ENCODE measurements at regions not wholly inside any gene's neighbourhood (a gene's known extent, or its start where the extent isn't known, plus 50 kb on each side); places are given as distances from the start of the nearest gene placed in this dataset.

DNA sequence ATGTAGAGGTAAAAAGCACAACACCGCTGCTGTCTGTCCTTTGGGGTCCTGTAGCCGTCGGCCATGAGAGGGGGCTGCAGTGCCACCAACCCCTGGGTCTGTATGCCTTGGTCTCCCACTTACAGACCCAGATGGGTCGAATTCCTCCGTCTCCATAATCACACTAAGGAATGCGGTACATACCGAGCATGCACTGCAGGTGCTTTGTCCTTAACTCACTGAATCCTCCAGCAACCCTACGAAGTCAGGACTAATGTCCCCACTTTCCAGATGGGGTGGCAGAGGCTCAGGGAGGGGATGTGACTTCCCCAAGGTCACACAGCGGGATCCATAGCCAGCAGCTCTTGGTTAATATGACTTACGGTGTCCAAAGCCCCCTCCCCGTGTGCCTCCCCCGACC is 219.9 kb upstream of the CIBAR2 start:
- TF ChIP-seq CTCF (conservative IDR thresholded peaks at IDR 0.05; ENCODE audit: low read depth, low read length) (no peak), POLR2A (IDR thresholded peaks at IDR 0.05; ENCODE audit: low read depth, low read length) (no peak), MAFK (IDR thresholded peaks at IDR 0.05; ENCODE audit: low read depth, low read length) (no peak), RFX5 (IDR thresholded peaks at IDR 0.05; ENCODE audit: low read depth, low read length) (no peak), RAD21 (IDR thresholded peaks at IDR 0.05; ENCODE audit: low read length) (no peak), USF2 (IDR thresholded peaks at IDR 0.05; ENCODE audit: low read depth, low read length) (no peak), BHLHE40 (IDR thresholded peaks at IDR 0.05; ENCODE audit: low read depth, low read length) (no peak), RCOR1 (IDR thresholded peaks at IDR 0.05; ENCODE audit: insufficient replicate concordance, low read length) (no peak), NFE2L2 (IDR thresholded peaks at IDR 0.05; ENCODE audit: low read depth, low read length) (no peak), MXI1 (IDR thresholded peaks at IDR 0.05; ENCODE audit: borderline replicate concordance, low read depth, low read length) (no peak), SMC3 (IDR thresholded peaks at IDR 0.05; ENCODE audit: low read depth, low read length) (no peak), CEBPB (IDR thresholded peaks at IDR 0.05; ENCODE audit: low read depth, low read length) (no peak), FOS (IDR thresholded peaks at IDR 0.05; ENCODE audit: low read depth, low read length) (no peak)
- TF ChIP-seq, protein P1, sequence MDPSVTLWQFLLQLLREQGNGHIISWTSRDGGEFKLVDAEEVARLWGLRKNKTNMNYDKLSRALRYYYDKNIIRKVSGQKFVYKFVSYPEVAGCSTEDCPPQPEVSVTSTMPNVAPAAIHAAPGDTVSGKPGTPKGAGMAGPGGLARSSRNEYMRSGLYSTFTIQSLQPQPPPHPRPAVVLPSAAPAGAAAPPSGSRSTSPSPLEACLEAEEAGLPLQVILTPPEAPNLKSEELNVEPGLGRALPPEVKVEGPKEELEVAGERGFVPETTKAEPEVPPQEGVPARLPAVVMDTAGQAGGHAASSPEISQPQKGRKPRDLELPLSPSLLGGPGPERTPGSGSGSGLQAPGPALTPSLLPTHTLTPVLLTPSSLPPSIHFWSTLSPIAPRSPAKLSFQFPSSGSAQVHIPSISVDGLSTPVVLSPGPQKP (IDR thresholded peaks at IDR 0.05; ENCODE audit: borderline replicate concordance, low read depth, low read length), result no peak

Data from IMR-90 (cell line).